ENCODE measurements at regions not wholly inside any gene's neighbourhood (a gene's known extent, or its start where the extent isn't known, plus 50 kb on each side); places are given as distances from the start of the nearest gene placed in this dataset.

DNA sequence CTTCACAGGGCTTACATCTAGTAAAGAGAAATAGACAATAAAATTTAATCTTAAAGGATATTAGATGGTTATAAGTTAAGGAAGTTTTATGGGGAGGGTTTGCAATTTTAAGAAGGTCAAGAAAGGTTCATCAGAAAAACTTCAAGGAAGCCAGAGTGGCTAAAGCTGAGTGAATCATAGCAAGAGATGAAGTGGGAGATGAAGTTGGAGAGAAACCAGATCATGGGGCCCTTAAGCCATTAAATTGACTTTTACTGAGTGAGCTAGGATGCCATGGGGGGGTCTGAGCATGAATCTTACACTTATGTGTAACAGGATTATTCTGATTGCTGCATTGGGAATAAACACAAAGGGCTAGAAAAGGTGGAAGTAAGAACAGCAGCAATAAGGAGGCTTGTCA is 189.2 kb downstream of the LRIG3 start:
- no peaks in the 10 kb centered on the region for H3K36me3 ChIP-seq (ENCODE audit: control insufficient read depth, insufficient read depth, low read length)
- POLR2A ChIA-PET, result no interaction called here
- in situ Hi-C loops (cut with HindIII; ENCODE audit: low pct_unique_long_range_greater_than_20kb, low sequenced_read_pairs) (no loop called here), intact Hi-C loops (cut with micrococcal nuclease; ENCODE audit: unreplicated experiment) (no loop called here)
- no peak overlapping the region for H3K27ac ChIP-seq (ENCODE audit: low read length)
- H3K4me1 ChIP-seq (ENCODE audit: control insufficient read depth, insufficient read depth, low read length), result no peaks in the 10 kb centered on the region
- BruUV-seq (replicated peaks), result no TSS peak
- no peaks in the 10 kb centered on the region for H3K9me3 ChIP-seq (ENCODE audit: control insufficient read depth, insufficient read depth, low read depth, low read length)
- TF ChIP-seq, protein P1, sequence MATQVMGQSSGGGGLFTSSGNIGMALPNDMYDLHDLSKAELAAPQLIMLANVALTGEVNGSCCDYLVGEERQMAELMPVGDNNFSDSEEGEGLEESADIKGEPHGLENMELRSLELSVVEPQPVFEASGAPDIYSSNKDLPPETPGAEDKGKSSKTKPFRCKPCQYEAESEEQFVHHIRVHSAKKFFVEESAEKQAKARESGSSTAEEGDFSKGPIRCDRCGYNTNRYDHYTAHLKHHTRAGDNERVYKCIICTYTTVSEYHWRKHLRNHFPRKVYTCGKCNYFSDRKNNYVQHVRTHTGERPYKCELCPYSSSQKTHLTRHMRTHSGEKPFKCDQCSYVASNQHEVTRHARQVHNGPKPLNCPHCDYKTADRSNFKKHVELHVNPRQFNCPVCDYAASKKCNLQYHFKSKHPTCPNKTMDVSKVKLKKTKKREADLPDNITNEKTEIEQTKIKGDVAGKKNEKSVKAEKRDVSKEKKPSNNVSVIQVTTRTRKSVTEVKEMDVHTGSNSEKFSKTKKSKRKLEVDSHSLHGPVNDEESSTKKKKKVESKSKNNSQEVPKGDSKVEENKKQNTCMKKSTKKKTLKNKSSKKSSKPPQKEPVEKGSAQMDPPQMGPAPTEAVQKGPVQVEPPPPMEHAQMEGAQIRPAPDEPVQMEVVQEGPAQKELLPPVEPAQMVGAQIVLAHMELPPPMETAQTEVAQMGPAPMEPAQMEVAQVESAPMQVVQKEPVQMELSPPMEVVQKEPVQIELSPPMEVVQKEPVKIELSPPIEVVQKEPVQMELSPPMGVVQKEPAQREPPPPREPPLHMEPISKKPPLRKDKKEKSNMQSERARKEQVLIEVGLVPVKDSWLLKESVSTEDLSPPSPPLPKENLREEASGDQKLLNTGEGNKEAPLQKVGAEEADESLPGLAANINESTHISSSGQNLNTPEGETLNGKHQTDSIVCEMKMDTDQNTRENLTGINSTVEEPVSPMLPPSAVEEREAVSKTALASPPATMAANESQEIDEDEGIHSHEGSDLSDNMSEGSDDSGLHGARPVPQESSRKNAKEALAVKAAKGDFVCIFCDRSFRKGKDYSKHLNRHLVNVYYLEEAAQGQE (IDR thresholded peaks at IDR 0.05; ENCODE audit: insufficient read depth in 1 of 2, low read depth in 2 of 2, low read length in 1 of 2), result no peak
- TF ChIP-seq SIN3A (IDR thresholded peaks at IDR 0.05; ENCODE audit: borderline replicate concordance, insufficient read depth, low read depth, low read length) (no peak), POLR2AphosphoS5 (IDR thresholded peaks at IDR 0.05; ENCODE audit: low read depth, low read length) (no peak), TCF7L2 (IDR thresholded peaks at IDR 0.05; ENCODE audit: low read depth, low read length) (no peak)
- TF ChIP-seq, protein P2, sequence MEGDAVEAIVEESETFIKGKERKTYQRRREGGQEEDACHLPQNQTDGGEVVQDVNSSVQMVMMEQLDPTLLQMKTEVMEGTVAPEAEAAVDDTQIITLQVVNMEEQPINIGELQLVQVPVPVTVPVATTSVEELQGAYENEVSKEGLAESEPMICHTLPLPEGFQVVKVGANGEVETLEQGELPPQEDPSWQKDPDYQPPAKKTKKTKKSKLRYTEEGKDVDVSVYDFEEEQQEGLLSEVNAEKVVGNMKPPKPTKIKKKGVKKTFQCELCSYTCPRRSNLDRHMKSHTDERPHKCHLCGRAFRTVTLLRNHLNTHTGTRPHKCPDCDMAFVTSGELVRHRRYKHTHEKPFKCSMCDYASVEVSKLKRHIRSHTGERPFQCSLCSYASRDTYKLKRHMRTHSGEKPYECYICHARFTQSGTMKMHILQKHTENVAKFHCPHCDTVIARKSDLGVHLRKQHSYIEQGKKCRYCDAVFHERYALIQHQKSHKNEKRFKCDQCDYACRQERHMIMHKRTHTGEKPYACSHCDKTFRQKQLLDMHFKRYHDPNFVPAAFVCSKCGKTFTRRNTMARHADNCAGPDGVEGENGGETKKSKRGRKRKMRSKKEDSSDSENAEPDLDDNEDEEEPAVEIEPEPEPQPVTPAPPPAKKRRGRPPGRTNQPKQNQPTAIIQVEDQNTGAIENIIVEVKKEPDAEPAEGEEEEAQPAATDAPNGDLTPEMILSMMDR (IDR thresholded peaks at IDR 0.05), result no peak
- H3K27me3 ChIP-seq (ENCODE audit: control insufficient read depth, insufficient read depth, low read length), result no peaks in the 10 kb centered on the region
- no peak overlapping the region for H3K4me3 ChIP-seq (ENCODE audit: low read depth in 2 of 2, low read length in 2 of 2)
- no peak for ATAC-seq
- CTCF ChIA-PET, result no interaction called here
- DNase-seq (ENCODE audit: low read depth, low spot score), result no peak

DNA sequence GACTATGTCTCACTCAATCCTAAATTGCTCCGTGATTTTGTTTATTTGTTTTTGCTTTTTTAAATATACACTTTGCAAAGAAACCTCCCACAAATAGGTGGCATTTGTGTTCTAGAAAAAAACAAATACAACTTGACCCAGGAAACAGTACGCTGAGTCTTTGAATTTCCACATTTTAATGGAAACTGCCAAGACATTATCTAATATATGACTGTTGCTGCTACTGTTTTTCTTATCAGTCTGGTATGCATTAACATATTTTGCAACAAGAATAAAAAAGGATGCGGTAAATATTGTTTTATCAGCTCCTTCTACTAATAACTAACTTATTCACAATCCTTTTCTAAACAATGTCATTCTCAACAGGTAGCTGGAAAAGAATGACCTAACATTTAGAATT is 187.4 kb downstream of the LRIG3 start:
- H3K36me3 ChIP-seq (ENCODE audit: control insufficient read depth, insufficient read depth, low read length), result no peaks in the 10 kb centered on the region
- H3K4me1 ChIP-seq (ENCODE audit: control insufficient read depth, insufficient read depth, low read length), result no peaks in the 10 kb centered on the region
- ChIA-PET POLR2A (no interaction called here), CTCF (no interaction called here)
- in situ Hi-C loops (cut with HindIII; ENCODE audit: low pct_unique_long_range_greater_than_20kb, low sequenced_read_pairs), result no loop called here
- no TSS peak for BruUV-seq (replicated peaks)
- H3K9me3 ChIP-seq (ENCODE audit: control insufficient read depth, insufficient read depth, low read depth, low read length), result no peaks in the 10 kb centered on the region
- TF ChIP-seq TCF7L2 (IDR thresholded peaks at IDR 0.05; ENCODE audit: low read depth, low read length), result no peak
- TF ChIP-seq POLR2AphosphoS5 (IDR thresholded peaks at IDR 0.05; ENCODE audit: low read depth, low read length), result no peak
- TF ChIP-seq, protein P1 (IDR thresholded peaks at IDR 0.05; ENCODE audit: insufficient read depth in 1 of 2, low read depth in 2 of 2, low read length in 1 of 2), result no peak
- no peak for TF ChIP-seq SIN3A (IDR thresholded peaks at IDR 0.05; ENCODE audit: borderline replicate concordance, insufficient read depth, low read depth, low read length)
- TF ChIP-seq, protein P2 (IDR thresholded peaks at IDR 0.05), result no peak
- H3K27ac ChIP-seq (ENCODE audit: low read length), result no peak overlapping the region
- intact Hi-C loops (cut with micrococcal nuclease; ENCODE audit: unreplicated experiment), result no loop called here
- H3K27me3 ChIP-seq (ENCODE audit: control insufficient read depth, insufficient read depth, low read length), result no peaks in the 10 kb centered on the region
- DNase-seq (ENCODE audit: low read depth, low spot score) (no peak), ATAC-seq (no peak)
- H3K4me3 ChIP-seq (ENCODE audit: low read depth in 2 of 2, low read length in 2 of 2), result no peak overlapping the region

Measured in Panc1 (cell line).